ENCODE measurements at regions not wholly inside any gene's neighbourhood (a gene's known extent, or its start where the extent isn't known, plus 50 kb on each side); places are given as distances from the start of the nearest gene placed in this dataset.

DNA sequence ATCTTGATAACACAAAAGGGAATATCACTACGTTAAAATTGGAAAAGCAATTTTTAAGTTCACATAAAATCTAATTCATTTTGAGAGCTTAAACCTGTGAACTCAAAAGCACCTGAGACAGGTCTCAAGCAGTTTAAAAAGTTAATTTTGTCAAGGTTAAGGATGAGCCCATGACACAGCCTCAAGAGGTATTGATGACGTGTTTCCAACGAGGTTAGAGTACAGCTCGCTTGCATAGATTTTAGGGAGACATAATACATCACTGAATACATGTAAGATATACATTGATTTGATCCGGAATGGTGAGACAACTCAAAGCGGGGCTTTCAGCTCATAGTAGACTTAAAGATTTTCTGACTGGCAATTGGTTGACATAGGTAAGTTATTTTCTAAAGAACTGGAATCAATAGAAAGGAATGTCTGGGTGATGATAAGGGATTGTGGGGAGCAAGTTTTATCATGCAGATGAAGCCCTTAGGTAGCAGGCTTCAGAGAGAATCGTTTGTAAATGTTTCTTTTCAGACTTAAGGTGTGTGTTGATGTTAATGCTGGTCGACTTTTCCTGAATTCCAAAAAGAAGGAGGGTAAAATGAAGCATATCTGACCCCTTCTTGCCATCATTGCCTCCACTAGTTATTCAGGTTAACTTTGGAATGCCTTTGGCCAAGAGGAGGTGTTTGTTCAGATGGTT is 2890.6 kb downstream of the PCDH9 start:
- DNase-seq: no peak

DNA sequence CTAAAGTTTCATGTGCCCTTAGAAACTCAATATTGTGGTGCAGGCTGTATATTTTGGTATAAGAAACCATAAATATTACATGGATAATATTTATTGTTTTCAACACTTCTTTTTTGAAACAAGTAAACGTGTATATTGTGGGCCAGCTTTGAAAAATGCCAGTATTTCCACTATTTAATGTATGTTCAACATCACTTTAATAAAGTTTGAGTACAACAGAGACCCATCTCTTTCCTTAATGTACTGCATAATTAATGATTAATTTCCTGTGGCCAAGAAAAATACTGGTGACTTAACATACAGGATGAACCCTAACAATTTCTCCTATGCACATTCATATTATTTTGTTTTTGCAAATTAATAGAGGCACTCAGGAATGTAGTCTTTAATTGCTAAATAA is 2891.5 kb downstream of the PCDH9 start:
- no peak for DNase-seq

DNA sequence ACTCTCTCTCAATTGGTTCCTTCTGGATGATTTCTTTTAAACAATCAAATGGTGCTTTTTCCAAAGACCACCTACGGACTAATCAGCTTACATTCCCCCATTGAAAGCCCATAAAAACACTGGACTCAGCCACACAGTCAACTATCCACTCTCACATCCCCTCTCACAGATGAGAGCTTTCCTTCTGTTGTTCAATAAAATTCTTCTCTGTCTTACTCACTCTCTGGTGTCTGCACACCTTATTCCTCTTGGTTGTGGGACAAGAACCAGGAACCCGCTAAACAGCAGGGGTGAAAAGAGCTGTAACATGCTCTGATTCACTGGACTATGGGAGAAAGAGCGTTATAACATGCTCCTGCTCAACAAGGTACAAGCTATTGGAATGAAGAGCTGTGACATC is 2896.2 kb downstream of the PCDH9 start:
- no peak for DNase-seq

- DNase-seq: no peak
Observed at GRCh38 chr13:64332048-64332447, 2898.1 kb downstream of the PCDH9 start.

GRCh38 chr13:64327505-64328194 is 2902.5 kb downstream of the PCDH9 start:
- DNase-seq: peak; percentile 19

DNA sequence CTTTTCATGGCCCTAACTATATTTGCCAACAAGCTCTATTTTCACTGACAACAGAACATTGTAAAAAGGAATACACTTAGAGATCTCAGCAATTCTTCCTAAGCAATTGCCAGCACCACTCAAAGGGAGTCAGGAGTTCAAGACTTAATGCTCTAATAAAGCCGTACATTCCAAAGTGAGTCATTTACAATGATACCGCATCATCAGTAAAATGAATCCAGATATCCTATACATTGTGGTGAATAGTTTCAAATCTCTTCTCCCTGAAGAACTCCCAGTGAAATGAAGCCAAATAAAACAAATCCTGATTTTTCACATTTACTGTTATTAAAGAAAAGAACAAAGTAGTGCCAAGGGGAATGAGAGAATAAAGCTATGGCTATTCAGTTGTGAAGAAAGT is 2898.7 kb upstream of the PCDH20 start:
- no peak for DNase-seq

GRCh38 chr13:64311948-64312347 is 2896.3 kb upstream of the PCDH20 start:
- no peak for DNase-seq

- DNase-seq: no peak
Observed at GRCh38 chr13:64311112-64311511, 2895.5 kb upstream of the PCDH20 start.

DNA sequence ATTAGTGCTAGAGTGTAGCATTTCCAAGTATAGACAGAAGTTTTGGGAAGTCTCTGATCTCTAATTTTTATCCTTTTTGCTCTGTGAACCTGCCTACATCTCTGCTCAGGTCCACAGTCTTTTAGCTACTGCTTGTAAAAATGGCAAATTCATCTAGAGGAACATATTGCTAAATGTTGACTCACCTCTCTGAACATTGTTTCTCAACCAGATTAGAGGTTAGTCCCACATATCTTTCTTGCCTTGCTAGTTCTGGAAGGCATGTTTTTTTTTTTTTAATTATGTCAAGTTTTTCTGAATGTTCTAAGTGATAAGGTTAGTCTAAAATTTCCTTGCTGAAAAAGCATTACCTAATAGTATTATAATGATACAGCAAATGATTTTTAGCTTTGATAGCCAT is 2889.6 kb upstream of the PCDH20 start:
- DNase-seq: no peak

DNA sequence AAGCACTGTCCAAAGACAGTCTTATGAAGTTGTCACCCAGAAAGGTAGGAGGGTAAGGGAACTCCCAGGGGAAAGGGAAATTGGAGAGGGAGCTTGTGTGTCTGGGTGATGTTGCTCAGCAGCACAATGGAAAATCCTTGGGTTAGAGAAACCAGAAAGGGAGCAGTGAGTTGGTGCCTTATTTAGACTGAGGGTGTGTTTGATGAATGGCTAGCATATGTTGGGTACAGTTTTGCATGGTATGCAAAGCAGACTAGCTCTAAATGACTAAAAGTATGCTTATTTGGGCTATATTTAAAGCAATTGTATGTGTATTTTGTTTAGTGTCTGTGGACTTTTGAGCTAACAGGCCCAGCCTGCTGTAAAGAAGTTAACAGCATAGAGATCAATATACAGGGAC is 2884.6 kb upstream of the PCDH20 start:
- no peak for DNase-seq

DNA sequence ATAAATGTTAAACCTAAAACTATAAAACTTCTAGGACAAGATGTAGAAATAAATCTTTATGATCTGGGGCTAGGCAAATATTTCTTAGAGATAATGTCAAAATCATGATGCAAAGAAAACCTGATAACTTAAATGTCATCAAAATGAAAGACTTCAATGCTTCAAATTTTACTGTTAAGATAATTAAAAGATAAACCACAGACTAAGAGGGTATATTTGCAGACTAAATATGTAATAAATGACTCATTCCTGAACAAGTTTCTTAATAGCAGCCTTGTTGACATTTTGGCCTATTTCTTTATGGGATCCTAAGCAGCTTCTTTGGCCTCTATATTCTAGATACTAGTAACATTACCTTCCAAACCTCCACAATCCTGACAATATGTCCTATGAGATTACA is 2878.3 kb upstream of the PCDH20 start:
- DNase-seq: no peak

DNA sequence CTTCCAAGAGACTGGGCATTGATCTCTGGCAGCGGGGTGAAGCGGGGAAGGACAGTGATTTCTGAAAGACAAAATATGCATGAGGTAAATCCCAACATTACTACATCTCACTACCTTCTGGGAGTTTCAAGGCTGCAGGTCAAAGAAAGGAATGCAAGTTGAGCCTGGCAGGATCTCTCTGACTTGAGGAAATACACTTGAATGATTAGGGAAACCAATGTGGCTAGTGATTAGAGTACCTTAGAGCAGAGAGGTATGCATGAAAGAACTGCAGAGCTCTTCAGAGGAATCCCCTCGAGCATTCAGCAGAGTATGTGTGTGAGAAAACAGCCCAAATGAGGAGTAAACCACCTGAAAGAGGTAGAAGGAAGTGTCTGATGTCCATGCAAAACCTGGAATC is 2874.1 kb upstream of the PCDH20 start:
- no peak for DNase-seq

DNA sequence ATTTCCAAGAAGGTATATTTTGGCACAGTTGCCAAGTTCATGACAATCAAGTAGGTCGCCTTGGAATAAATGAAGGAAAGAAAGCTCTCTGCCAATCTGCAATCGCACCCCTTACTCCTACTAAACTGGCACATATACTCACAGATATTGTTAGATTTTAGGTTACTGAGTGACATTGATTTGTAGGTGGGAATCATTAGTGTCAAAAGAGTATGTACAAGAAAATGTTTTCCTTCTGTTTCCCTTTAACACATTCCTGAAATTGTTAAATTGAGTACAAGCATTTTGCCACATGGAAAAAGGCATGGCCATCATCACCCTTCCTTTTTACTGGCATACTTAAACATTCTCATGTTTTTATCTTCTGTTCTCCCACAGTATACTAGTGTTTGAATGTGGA is 2868.3 kb upstream of the PCDH20 start:
- no peak for DNase-seq

GRCh38 chr13:64278493-64278892 is 2862.8 kb upstream of the PCDH20 start:
- DNase-seq: no peak

DNA sequence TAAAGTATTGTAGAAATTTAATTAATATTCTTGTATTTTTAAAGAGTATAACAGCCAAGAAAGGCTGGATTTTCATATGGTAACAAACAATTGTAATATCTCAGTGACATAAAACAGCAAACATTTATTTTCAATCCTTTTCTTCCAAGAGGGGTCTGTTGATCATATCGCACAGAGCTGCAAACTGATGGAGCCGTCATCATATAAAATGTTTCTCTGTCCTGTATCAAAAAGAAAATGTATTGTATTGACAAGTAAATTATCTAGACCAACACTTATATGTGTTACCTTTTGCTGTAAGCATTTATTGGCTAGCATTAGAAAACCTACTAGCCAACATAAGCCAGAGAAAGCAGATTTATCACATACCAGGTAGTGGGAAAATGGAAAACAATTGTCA is 2861.4 kb upstream of the PCDH20 start:
- no peak for DNase-seq

GRCh38 chr13:64276232-64276631 is 2860.6 kb upstream of the PCDH20 start:
- DNase-seq: no peak

DNA sequence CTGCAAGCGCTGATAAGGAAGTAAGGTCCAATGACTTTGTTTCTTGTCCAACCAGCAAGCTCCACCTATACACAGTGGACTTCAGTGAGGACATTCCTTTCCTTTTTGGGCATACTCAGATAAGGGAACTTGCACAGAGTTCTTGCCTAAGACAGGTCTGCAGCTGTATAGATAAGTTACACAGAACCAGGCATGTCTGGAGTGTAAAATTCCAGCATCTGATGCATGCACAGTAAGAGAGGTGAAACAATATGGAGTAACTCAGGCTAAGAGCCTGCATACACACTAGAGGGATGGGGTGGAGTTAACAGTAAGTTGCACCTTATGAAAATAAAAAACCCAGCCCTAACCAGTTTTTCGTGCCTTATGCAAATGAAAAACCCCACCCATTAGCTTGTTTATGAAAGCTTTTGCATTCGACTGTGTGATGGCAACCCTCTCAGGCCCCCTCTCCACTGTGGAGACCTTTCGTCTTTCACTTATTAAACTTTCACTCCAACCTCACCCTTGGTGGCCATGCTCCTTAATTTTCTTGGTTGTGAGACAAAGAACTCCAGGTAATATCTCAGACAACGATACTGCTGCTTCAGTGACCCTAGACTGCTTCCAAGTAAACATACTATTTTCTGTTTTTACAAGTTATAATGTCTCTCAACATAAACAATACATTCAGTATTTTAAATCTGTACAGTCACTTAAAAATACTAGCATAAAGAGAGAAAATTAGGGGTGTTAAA is 2859.0 kb upstream of the PCDH20 start:
- DNase-seq: no peak

GRCh38 chr13:64273780-64274179 is 2858.1 kb upstream of the PCDH20 start:
- DNase-seq: no peak

GRCh38 chr13:64272681-64273080 is 2857.0 kb upstream of the PCDH20 start:
- no peak for DNase-seq

DNA sequence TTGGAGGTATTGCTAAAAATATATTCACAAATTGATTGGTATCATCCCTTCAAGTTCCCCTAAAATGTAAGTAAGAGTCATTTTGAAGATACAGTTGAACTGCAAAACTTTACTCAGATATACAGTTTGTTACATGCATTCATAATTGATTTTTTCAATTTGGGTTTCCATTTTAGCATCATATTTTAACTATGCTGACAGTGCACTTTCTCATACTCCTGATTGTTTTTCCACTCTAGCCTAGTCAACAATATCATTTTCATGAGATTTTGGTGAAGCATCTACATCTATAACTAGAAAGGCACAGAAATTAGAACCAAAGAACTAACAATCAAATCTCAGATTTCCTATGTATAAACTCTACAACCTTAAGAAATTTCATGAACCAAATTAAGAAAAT is 2850.4 kb upstream of the PCDH20 start:
- no peak for DNase-seq

GRCh38 chr13:64263285-64263684 is 2847.6 kb upstream of the PCDH20 start:
- DNase-seq: no peak

DNA sequence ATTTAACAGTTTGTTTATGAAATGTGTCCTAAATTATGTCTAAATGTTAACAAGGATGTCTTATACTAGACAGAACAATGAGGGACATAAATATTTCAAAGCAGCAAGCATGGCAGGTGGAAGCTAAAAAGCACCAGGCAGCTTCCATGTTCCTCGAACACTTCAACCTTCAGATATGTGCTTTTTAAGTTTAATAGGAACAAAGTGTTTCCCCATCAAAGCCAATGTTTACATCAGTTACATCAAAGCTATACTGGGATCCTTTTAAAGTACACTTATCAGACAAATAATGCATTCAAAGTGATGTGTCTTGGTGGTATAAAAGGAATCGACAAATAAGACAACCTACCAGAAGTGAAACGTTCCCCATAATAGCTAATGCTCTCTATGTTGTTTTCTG is 2841.1 kb upstream of the PCDH20 start:
- DNase-seq: no peak

- DNase-seq: no peak
Observed at GRCh38 chr13:64255988-64256387, 2840.3 kb upstream of the PCDH20 start.

GRCh38 chr13:64248371-64249065 is 2832.9 kb upstream of the PCDH20 start:
- DNase-seq: no peak

Measured in NCI-H1436 (cell line).